Sigmoid colon (tissue), 6 donors: ENCODE measurements at regions not wholly inside any gene's neighbourhood (a gene's known extent, or its start where the extent isn't known, plus 50 kb on each side); places are given as distances from the start of the nearest gene placed in this dataset.

Experiments used
- DNase-seq: peaks from one replicate; pipeline ENCODE4 v3.0.0-alpha.2; 2019
- H3K27ac ChIP-seq, 4 donors: fragments of 200-600 bp; sonication (generic); one replicate each; pipeline ENCODE4 v1.5.1; 2016 to 2019; ENCODE audit warnings: mild to moderate bottlenecking in 1 of 4
- H3K27me3 ChIP-seq, 3 donors: fragments of 200-600 bp; sonication (generic); one replicate each; pipeline ENCODE4 v1.5.1; 2019; ENCODE audit warnings: mild to moderate bottlenecking in 1 of 3
- H3K36me3 ChIP-seq, 4 donors: fragments of 200-600 bp; sonication (generic); one replicate each; pipeline ENCODE4 v1.5.1; 2016 to 2019
- H3K4me1 ChIP-seq, 4 donors: fragments of 200-600 bp; sonication (generic); one replicate each; pipeline ENCODE4 v1.5.1; 2017 to 2019
- H3K4me3 ChIP-seq, 4 donors: fragments of 200-600 bp; sonication (generic); one replicate each; pipeline ENCODE4 v1.5.1; 2017 to 2019; ENCODE audit warnings: mild to moderate bottlenecking in 2 of 4, moderate library complexity in 1 of 4
- H3K9me3 ChIP-seq, 4 donors: fragments of 200-600 bp in 3 of 4; sonication (generic) in 3 of 4; one replicate each; pipeline versions ENCODE4 v1.5.1 to v1.6.1; 2013 to 2019
- EP300 ChIP-seq, 4 donors: sonication (generic); formaldehyde crosslinking; IDR thresholded peaks; one replicate each; pipeline ENCODE4 v1.6.1; 2017; ENCODE audit warnings: antibody characterized with exemption in 4 of 4
- POLR2A ChIP-seq, 2 donors: fragments of 450-650 bp; IDR thresholded peaks; one replicate each; pipeline ENCODE4 v1.6.1; 2016; ENCODE audit warnings: antibody characterized with exemption in 2 of 2, mild to moderate bottlenecking in 2 of 2, moderate library complexity in 2 of 2
- POLR2AphosphoS5 ChIP-seq, 4 donors: sonication (generic); formaldehyde crosslinking; IDR thresholded peaks; one replicate each; pipeline ENCODE4 v1.6.1; 2017; ENCODE audit warnings: antibody characterized with exemption in 4 of 4
- WGBS, 2 donors: extraction: QIAGEN DNeasy Blood & Tissue Kit; methylation state at CpG; one replicate each; pipeline ENCODE4 v1.1.7; 2013; 5-methylcytosine and 5-hydroxymethylcytosine counted together
- intact Hi-C: fragments of 100-400 bp; cut with DNase I; formaldehyde crosslinking; loops from one replicate; pipeline ENCODE4 v1.15.1; 2023
- TF ChIP-seq, protein P1 (sequence below), 4 experiments: fragments of 450-650 bp in 3 of 4; fragments of 200-600 bp in 1 of 4; IDR thresholded peaks; one replicate each; pipeline ENCODE4 v1.5.1; 2016 to 2019; ENCODE audit warnings: antibody characterized with exemption in 4 of 4, mild to moderate bottlenecking in 3 of 4, moderate library complexity in 2 of 4
- donor health status: healthy with polysubstance abuse.
- donor health status: healthy.

DNA sequence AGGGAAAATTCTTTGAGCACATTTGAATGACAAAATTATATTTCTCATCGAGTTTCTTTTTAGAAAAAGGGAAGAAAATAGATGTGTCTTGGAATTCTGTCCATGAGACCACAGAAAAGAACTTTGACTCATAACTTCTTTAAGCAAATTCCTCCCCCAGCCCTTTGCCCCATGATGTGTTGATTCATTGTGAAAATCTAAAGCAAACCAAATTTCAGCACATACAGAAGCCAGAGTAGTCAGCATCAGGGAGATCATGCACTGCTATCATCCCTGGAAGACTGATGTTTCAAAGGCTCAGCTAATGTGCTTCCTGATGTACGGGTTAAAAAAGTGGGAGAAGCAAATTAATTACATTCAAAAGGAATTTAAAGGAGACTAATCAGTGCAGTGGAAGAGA, 159.7 kb downstream of the FAT3 start:
- H3K4me3 ChIP-seq = no peak overlapping the region
- no peaks in the 10 kb centered on the region for H3K36me3 ChIP-seq
- 74 to 80% methylated on average over 2 of the region's 2 CpGs for WGBS, 2 donors
- no peaks in the 10 kb centered on the region for H3K4me1 ChIP-seq
- intact Hi-C loops = no loop called here
- DNase-seq = no peak
- TF ChIP-seq EP300 (IDR thresholded peaks at IDR 0.05) = no peak
- TF ChIP-seq POLR2A (IDR thresholded peaks at IDR 0.05) = no peak
- TF ChIP-seq, protein P1, sequence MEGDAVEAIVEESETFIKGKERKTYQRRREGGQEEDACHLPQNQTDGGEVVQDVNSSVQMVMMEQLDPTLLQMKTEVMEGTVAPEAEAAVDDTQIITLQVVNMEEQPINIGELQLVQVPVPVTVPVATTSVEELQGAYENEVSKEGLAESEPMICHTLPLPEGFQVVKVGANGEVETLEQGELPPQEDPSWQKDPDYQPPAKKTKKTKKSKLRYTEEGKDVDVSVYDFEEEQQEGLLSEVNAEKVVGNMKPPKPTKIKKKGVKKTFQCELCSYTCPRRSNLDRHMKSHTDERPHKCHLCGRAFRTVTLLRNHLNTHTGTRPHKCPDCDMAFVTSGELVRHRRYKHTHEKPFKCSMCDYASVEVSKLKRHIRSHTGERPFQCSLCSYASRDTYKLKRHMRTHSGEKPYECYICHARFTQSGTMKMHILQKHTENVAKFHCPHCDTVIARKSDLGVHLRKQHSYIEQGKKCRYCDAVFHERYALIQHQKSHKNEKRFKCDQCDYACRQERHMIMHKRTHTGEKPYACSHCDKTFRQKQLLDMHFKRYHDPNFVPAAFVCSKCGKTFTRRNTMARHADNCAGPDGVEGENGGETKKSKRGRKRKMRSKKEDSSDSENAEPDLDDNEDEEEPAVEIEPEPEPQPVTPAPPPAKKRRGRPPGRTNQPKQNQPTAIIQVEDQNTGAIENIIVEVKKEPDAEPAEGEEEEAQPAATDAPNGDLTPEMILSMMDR (IDR thresholded peaks at IDR 0.05) = no peak
- TF ChIP-seq POLR2AphosphoS5 (IDR thresholded peaks at IDR 0.05) = no peak
- H3K9me3 ChIP-seq = no peaks in the 10 kb centered on the region
- no peaks in the 10 kb centered on the region for H3K27me3 ChIP-seq
- H3K27ac ChIP-seq = no peak overlapping the region

DNA sequence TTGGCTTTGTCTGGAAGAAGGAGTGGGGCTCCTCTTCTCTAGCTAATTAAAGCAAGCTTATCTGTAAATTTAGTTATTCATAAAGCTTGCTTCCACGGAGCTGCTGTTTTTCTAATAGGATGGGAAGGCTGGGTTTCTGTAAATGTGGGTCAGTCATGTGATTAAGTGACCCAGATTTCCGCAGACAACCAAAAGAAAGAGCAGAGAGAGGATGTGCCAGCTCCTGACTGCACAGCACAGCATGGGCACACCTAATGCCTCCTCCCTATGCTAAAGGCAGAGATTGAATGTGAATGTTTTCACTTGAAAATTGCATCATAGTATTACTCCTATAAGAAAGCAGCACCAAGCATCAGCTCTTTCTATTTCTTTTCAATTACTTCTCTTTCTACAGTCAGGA, 160.2 kb downstream of the FAT3 start:
- Histone ChIP-seq H3K27me3 (no peaks in the 10 kb centered on the region), H3K9me3 (no peaks in the 10 kb centered on the region), H3K36me3 (no peaks in the 10 kb centered on the region), H3K4me3 (no peak overlapping the region), H3K27ac (no peak overlapping the region), H3K4me1 (no peaks in the 10 kb centered on the region)
- no peak for TF ChIP-seq POLR2AphosphoS5 (IDR thresholded peaks at IDR 0.05)
- TF ChIP-seq, protein P1 (IDR thresholded peaks at IDR 0.05) = no peak
- TF ChIP-seq POLR2A (IDR thresholded peaks at IDR 0.05) = no peak
- no peak for TF ChIP-seq EP300 (IDR thresholded peaks at IDR 0.05)
- WGBS, 2 donors = 37 to 53% methylated on average over 2 of the region's 2 CpGs
- DNase-seq = no peak
- intact Hi-C loops = no loop called here

DNA sequence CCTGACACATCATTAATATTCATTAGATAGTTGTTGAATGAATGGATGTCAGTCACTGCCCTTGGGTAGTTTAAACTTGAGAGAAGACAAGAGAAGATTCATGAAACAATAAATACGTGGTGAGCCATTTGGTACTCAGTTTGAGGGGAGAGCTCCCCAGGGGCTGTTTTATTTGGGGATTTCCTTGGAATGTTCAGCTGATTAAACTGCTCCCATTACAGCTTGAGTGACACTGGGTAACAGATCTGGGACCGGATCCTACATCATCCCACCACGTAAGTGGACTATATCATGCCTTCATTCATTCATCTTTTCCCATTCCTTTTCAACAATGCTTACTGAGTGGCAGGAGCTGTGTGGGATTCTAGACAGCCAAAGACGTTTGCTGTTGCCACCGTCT, 162.0 kb downstream of the FAT3 start:
- H3K4me3 ChIP-seq = no peak overlapping the region
- no peaks in the 10 kb centered on the region for H3K9me3 ChIP-seq
- H3K27me3 ChIP-seq = no peaks in the 10 kb centered on the region
- 84 to 85% methylated on average over 5 of the region's 5 CpGs for WGBS, 2 donors
- no peaks in the 10 kb centered on the region for H3K36me3 ChIP-seq
- intact Hi-C loops = no loop called here
- TF ChIP-seq EP300 (IDR thresholded peaks at IDR 0.05) (no peak), POLR2AphosphoS5 (IDR thresholded peaks at IDR 0.05) (no peak), POLR2A (IDR thresholded peaks at IDR 0.05) (no peak)
- TF ChIP-seq, protein P1 (IDR thresholded peaks at IDR 0.05) = no peak
- no peak for DNase-seq
- H3K27ac ChIP-seq = no peak overlapping the region
- H3K4me1 ChIP-seq = no peaks in the 10 kb centered on the region

DNA sequence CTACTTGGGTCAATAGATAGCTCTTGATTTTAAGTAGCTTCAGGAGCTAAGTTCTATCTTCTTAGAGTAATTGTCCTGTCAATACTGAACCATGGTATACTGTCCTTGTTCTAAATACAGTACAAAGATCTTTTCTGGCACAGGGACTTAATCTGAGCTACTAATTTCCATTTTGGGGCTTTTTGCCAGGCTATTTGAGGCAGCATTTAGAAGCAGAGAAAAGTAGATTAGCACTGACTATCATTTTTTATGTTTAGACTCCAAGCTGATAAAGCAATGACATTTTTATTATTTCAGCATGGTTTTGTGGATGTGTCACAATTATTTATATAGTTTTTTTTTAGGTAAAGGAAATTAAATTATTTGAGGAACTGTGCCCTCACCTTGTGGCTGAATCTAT, 163.2 kb downstream of the FAT3 start:
- Histone ChIP-seq H3K27ac (no peak overlapping the region), H3K4me3 (no peak overlapping the region), H3K9me3 (no peaks in the 10 kb centered on the region), H3K27me3 (no peaks in the 10 kb centered on the region), H3K4me1 (no peaks in the 10 kb centered on the region), H3K36me3 (no peaks in the 10 kb centered on the region)
- intact Hi-C loops = no loop called here
- no peak for DNase-seq
- TF ChIP-seq POLR2A (IDR thresholded peaks at IDR 0.05) (no peak), POLR2AphosphoS5 (IDR thresholded peaks at IDR 0.05) (no peak), EP300 (IDR thresholded peaks at IDR 0.05) (no peak)
- TF ChIP-seq, protein P1 (IDR thresholded peaks at IDR 0.05) = no peak

DNA sequence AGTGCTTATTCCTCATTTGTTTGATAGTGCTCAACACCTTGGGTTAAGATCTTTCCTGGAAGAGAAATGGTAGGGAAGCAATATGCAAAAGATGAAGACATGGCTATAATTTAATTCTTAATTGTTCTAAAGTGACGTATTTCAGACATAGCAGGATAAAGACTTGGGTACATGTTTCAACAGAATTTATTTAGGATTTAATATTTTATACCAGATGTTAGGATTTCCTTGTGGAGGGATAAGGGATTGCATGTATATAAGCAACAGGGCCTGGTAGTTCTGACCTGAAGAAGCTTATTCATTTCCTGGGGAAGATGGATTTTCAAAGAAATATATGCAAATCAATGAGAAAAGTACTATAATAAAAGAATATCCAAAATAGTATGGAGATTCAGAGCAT, 163.8 kb downstream of the FAT3 start:
- intact Hi-C loops = no loop called here
- Histone ChIP-seq H3K4me3 (no peak overlapping the region), H3K36me3 (no peaks in the 10 kb centered on the region), H3K27me3 (no peaks in the 10 kb centered on the region), H3K9me3 (no peaks in the 10 kb centered on the region), H3K27ac (no peak overlapping the region), H3K4me1 (no peaks in the 10 kb centered on the region)
- no peak for DNase-seq
- TF ChIP-seq POLR2AphosphoS5 (IDR thresholded peaks at IDR 0.05) (no peak), POLR2A (IDR thresholded peaks at IDR 0.05) (no peak), EP300 (IDR thresholded peaks at IDR 0.05) (no peak)
- TF ChIP-seq, protein P1 (IDR thresholded peaks at IDR 0.05) = no peak
- WGBS, 2 donors = 90 to 93% methylated on average over 1 of the region's 1 CpG
